GM18499 (cell line): ENCODE measurements at regions not wholly inside any gene's neighbourhood (a gene's known extent, or its start where the extent isn't known, plus 50 kb on each side); places are given as distances from the start of the nearest gene placed in this dataset.
"Not testable (repeated sequence)": the region's sequence is repeated elsewhere in the genome, so short reads cannot be mapped to it uniquely, and the experiment has no call there.

Source experiments
- ATAC-seq: cut with Tn5 transposase; IDR thresholded peaks from one replicate; pipeline ENCODE4 v1.9.1; 2021; ENCODE audit warnings: moderate number of reproducible peaks; ENCODE audit not compliant: insufficient read depth, unreplicated experiment

GRCh38 chr1:233722212-233722979, 108.5 kb downstream of the KCNK1 start:
- no peak for ATAC-seq

GRCh38 chr1:233723387-233723786, 109.5 kb downstream of the KCNK1 start:
- ATAC-seq: no peak

GRCh38 chr1:233724131-233724631, 110.3 kb downstream of the KCNK1 start:
- not testable (repeated sequence) for ATAC-seq

- ATAC-seq: no peak
Measured at GRCh38 chr1:233725423-233725822, 111.5 kb downstream of the KCNK1 start.

GRCh38 chr1:233728721-233729120, 114.8 kb downstream of the KCNK1 start:
- no peak for ATAC-seq

- no peak for ATAC-seq
Measured at GRCh38 chr1:233730380-233730779, 116.5 kb downstream of the KCNK1 start.

GRCh38 chr1:233730809-233731208, 116.9 kb downstream of the KCNK1 start:
- no peak for ATAC-seq

GRCh38 chr1:233732206-233732605, 118.3 kb downstream of the KCNK1 start:
- ATAC-seq: no peak

- ATAC-seq: no peak
Measured at GRCh38 chr1:233734456-233734855, 120.5 kb downstream of the KCNK1 start.

- ATAC-seq: no peak
Measured at GRCh38 chr1:233735331-233735730, 121.4 kb downstream of the KCNK1 start.

- ATAC-seq: no peak
Measured at GRCh38 chr1:233735847-233736246, 121.9 kb downstream of the KCNK1 start.

- ATAC-seq: no peak
Measured at GRCh38 chr1:233737341-233737740, 123.4 kb downstream of the KCNK1 start.

GRCh38 chr1:233738396-233738795, 124.5 kb downstream of the KCNK1 start:
- ATAC-seq: no peak

- no peak for ATAC-seq
Measured at GRCh38 chr1:233738850-233739249, 124.9 kb downstream of the KCNK1 start.

GRCh38 chr1:233744779-233745513, 131.0 kb downstream of the KCNK1 start:
- no peak for ATAC-seq

GRCh38 chr1:233750139-233750538, 136.2 kb downstream of the KCNK1 start:
- ATAC-seq: no peak

GRCh38 chr1:233759665-233760064, 144.8 kb upstream of the SLC35F3 start:
- ATAC-seq: no peak

GRCh38 chr1:233764304-233764703, 140.2 kb upstream of the SLC35F3 start:
- not testable (repeated sequence) for ATAC-seq

- no peak for ATAC-seq
Measured at GRCh38 chr1:233777566-233777965, 126.9 kb upstream of the SLC35F3 start.

- no peak for ATAC-seq
Measured at GRCh38 chr1:233780049-233780448, 124.4 kb upstream of the SLC35F3 start.

GRCh38 chr1:233782937-233783586, 121.4 kb upstream of the SLC35F3 start:
- no peak for ATAC-seq
